Body of pancreas (tissue), 4 donors: ENCODE measurements at regions not wholly inside any gene's neighbourhood (a gene's known extent, or its start where the extent isn't known, plus 50 kb on each side); places are given as distances from the start of the nearest gene placed in this dataset.

Experiments used
- POLR2A ChIP-seq, 3 donors: fragments of 450-650 bp; IDR thresholded peaks; one replicate each; pipeline ENCODE4 v1.6.1; 2016; ENCODE audit warnings: antibody characterized with exemption in 3 of 3, mild to moderate bottlenecking in 2 of 3
- TF ChIP-seq, protein P1 (sequence below), 7 experiments: fragments of 450-650 bp in 4 of 7; fragments of 200-600 bp in 3 of 7; sonication (generic) in 3 of 7; IDR thresholded peaks; one replicate each; pipeline ENCODE4 v1.5.1; 2016 to 2019; ENCODE audit warnings: antibody characterized with exemption in 7 of 7

DNA sequence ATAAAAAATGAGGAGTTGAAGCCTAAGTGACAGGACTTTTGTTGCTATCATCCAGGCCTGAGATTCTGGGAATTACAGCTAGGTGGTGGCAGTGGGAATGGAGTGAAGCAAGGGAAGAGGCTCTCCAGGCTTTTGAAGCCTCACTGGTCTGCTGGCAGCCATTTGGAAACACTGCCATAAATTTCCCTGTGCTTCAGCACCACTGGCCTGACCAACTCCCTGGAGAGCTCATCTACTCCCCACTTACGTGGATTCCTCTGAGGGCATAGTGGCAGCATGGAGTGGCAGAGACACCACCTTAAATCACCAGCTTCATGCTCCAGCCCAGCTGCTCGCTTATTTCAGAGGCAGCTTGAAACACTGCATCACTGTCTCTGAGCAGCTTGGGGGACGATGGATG is 518.2 kb downstream of the TLR4 start:
- TF ChIP-seq, protein P1, sequence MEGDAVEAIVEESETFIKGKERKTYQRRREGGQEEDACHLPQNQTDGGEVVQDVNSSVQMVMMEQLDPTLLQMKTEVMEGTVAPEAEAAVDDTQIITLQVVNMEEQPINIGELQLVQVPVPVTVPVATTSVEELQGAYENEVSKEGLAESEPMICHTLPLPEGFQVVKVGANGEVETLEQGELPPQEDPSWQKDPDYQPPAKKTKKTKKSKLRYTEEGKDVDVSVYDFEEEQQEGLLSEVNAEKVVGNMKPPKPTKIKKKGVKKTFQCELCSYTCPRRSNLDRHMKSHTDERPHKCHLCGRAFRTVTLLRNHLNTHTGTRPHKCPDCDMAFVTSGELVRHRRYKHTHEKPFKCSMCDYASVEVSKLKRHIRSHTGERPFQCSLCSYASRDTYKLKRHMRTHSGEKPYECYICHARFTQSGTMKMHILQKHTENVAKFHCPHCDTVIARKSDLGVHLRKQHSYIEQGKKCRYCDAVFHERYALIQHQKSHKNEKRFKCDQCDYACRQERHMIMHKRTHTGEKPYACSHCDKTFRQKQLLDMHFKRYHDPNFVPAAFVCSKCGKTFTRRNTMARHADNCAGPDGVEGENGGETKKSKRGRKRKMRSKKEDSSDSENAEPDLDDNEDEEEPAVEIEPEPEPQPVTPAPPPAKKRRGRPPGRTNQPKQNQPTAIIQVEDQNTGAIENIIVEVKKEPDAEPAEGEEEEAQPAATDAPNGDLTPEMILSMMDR (IDR thresholded peaks at IDR 0.05): no peak
- TF ChIP-seq POLR2A (IDR thresholded peaks at IDR 0.05): no peak
